ENCODE measurements at regions not wholly inside any gene's neighbourhood (a gene's known extent, or its start where the extent isn't known, plus 50 kb on each side); places are given as distances from the start of the nearest gene placed in this dataset.

GRCh38 chr2:241926541-241927311 is 57.2 kb downstream of the RTP5 start:
- Mint-ChIP-seq H3K4me1 (ENCODE audit: low read depth, unreplicated experiment) (peaks cover 22% of the 10 kb centered on the region), H3K9me3 (ENCODE audit: low read depth, unreplicated experiment) (no peaks in the 10 kb centered on the region), H3K4me3 (ENCODE audit: low read depth, unreplicated experiment) (peak overlapping the region; percentile 33), H3K36me3 (ENCODE audit: insufficient read depth, unreplicated experiment) (no peaks in the 10 kb centered on the region), H3K27ac (ENCODE audit: unreplicated experiment) (no peak overlapping the region), H3K27me3 (ENCODE audit: unreplicated experiment) (peaks cover 36% of the 10 kb centered on the region)
- intact Hi-C loops (cut with micrococcal nuclease; ENCODE audit: unreplicated experiment): no loop called here
- BruUV-seq (replicated peaks): no TSS peak
- DNase-seq: peak; percentile 61
- CTCF ChIA-PET: no interaction called here
- no peak for TF ChIP-seq CTCF (IDR thresholded peaks at IDR 0.05; ENCODE audit: unreplicated experiment)

GRCh38 chr2:241929551-241930490 is 60.3 kb downstream of the RTP5 start:
- CTCF ChIA-PET: interaction anchor here (0.6 kb wide), 1 partner anchor 228 kb away, joined by 3 read pairs; the partner anchor contains the start of gene ING5
- DNase-seq: no peak
- Mint-ChIP-seq H3K27me3 (ENCODE audit: unreplicated experiment) (peaks cover 27% of the 10 kb centered on the region), H3K36me3 (ENCODE audit: insufficient read depth, unreplicated experiment) (no peaks in the 10 kb centered on the region), H3K27ac (ENCODE audit: unreplicated experiment) (no peak overlapping the region), H3K4me1 (ENCODE audit: low read depth, unreplicated experiment) (peaks cover 22% of the 10 kb centered on the region), H3K4me3 (ENCODE audit: low read depth, unreplicated experiment) (no peak overlapping the region), H3K9me3 (ENCODE audit: low read depth, unreplicated experiment) (no peaks in the 10 kb centered on the region)
- no peak for TF ChIP-seq CTCF (IDR thresholded peaks at IDR 0.05; ENCODE audit: unreplicated experiment)
- no TSS peak for BruUV-seq (replicated peaks)
- intact Hi-C loops (cut with micrococcal nuclease; ENCODE audit: unreplicated experiment): no loop called here

GRCh38 chr2:241931084-241931975 is 61.8 kb downstream of the RTP5 start:
- H3K9me3 Mint-ChIP-seq (ENCODE audit: low read depth, unreplicated experiment): peaks cover 4% of the 10 kb centered on the region
- TF ChIP-seq CTCF (IDR thresholded peaks at IDR 0.05; ENCODE audit: unreplicated experiment): no peak
- no peak overlapping the region for H3K27ac Mint-ChIP-seq (ENCODE audit: unreplicated experiment)
- no peak for DNase-seq
- H3K4me1 Mint-ChIP-seq (ENCODE audit: low read depth, unreplicated experiment): peaks cover 17% of the 10 kb centered on the region
- BruUV-seq (replicated peaks): no TSS peak
- H3K27me3 Mint-ChIP-seq (ENCODE audit: unreplicated experiment): peaks cover 12% of the 10 kb centered on the region
- CTCF ChIA-PET: no interaction called here
- no peaks in the 10 kb centered on the region for H3K36me3 Mint-ChIP-seq (ENCODE audit: insufficient read depth, unreplicated experiment)
- no peak overlapping the region for H3K4me3 Mint-ChIP-seq (ENCODE audit: low read depth, unreplicated experiment)
- intact Hi-C loops (cut with micrococcal nuclease; ENCODE audit: unreplicated experiment): no loop called here
